OCI-LY7 (cell line): ENCODE measurements at regions not wholly inside any gene's neighbourhood (a gene's known extent, or its start where the extent isn't known, plus 50 kb on each side); places are given as distances from the start of the nearest gene placed in this dataset.

Experiments used
- BruUV-seq: library from RNA; stranded (reverse); fragments of 400-500 nt; replicated peaks from 2 replicates; lab custom pipeline; 2021; lab: Mats Ljungman, UMichigan
- CTCF ChIA-PET: fragments of 300-600 bp; sonication (Branson Sonifier 250); formaldehyde crosslinking; loops from one replicate; lab custom pipeline; 2022; ENCODE audit warnings: antibody characterized with exemption; ENCODE audit not compliant: unreplicated experiment; lab: Charles Lee
- POLR2A ChIA-PET: fragments of 300-600 bp; sonication (Branson Sonifier 250); formaldehyde crosslinking; loops from one replicate; lab custom pipeline; 2022; ENCODE audit warnings: antibody characterized with exemption; lab: Charles Lee
- DNase-seq: peaks from one replicate; pipeline ENCODE4 v3.0.0-alpha.2; 2015; ENCODE audit warnings: low spot score
- H2AFZ ChIP-seq: fragments of 200-600 bp; sonication (generic), shearing (Covaris generic); 2 replicates; pipeline ENCODE4 v1.6.1; 2014; ENCODE audit warnings: mild to moderate bottlenecking, antibody characterized with exemption, low read length, moderate library complexity
- H3K27ac ChIP-seq: fragments of 200-600 bp; sonication (generic); 2 replicates; pipeline ENCODE4 v1.5.1; 2014; ENCODE audit warnings: mixed run types, low read depth, mild to moderate bottlenecking, moderate library complexity, low read length, inconsistent platforms; ENCODE audit not compliant: poor library complexity, severe bottlenecking
- H3K36me3 ChIP-seq: fragments of 200-600 bp; sonication (generic); 2 replicates; pipeline ENCODE4 v1.6.1; 2014; ENCODE audit warnings: mild to moderate bottlenecking, antibody characterized with exemption, low read length, moderate library complexity, mixed read lengths; ENCODE audit not compliant: insufficient read depth
- H3K4me1 ChIP-seq: fragments of 200-600 bp; sonication (generic); 2 replicates; pipeline ENCODE4 v1.5.1; 2014; ENCODE audit warnings: mild to moderate bottlenecking, low read length; ENCODE audit not compliant: insufficient read depth, poor library complexity, severe bottlenecking
- H3K4me2 ChIP-seq: fragments of 200-600 bp; sonication (generic); 2 replicates; pipeline ENCODE4 v1.6.1; 2014; ENCODE audit warnings: mild to moderate bottlenecking, low read length
- H3K4me3 ChIP-seq: fragments of 200-600 bp; sonication (generic); 2 replicates; pipeline ENCODE4 v1.5.1; 2014; ENCODE audit warnings: mild to moderate bottlenecking, low read depth, low read length; ENCODE audit not compliant: poor library complexity, severe bottlenecking
- H3K79me2 ChIP-seq: fragments of 200-600 bp; sonication (generic); 2 replicates; pipeline ENCODE4 v1.6.1; 2016; ENCODE audit warnings: low read depth, mild to moderate bottlenecking, low read length, moderate library complexity, mixed read lengths; ENCODE audit not compliant: insufficient read depth
- H3K9me2 ChIP-seq: fragments of 200-600 bp; sonication (generic); 2 replicates; pipeline ENCODE4 v1.6.1; 2016; ENCODE audit warnings: mild to moderate bottlenecking, low read length, mixed read lengths; ENCODE audit not compliant: insufficient read depth
- H3K9me3 ChIP-seq: fragments of 200-600 bp; sonication (generic); 2 replicates; pipeline ENCODE4 v1.6.1; 2014; ENCODE audit warnings: mild to moderate bottlenecking, mixed run types, low read length, mixed read lengths
- H4K20me1 ChIP-seq: fragments of 200-600 bp; sonication (generic); 2 replicates; pipeline ENCODE4 v1.6.1; 2014; ENCODE audit warnings: mild to moderate bottlenecking, antibody characterized with exemption, low read length, moderate library complexity, mixed read lengths; ENCODE audit not compliant: insufficient read depth
- EZH2phosphoT487 ChIP-seq: fragments of 200-600 bp; sonication (generic); IDR thresholded peaks from 2 replicates; pipeline ENCODE4 v1.6.1; 2018; ENCODE audit warnings: low read depth, borderline replicate concordance, mild to moderate bottlenecking, mixed run types, antibody characterized with exemption, low read length, moderate library complexity, mixed read lengths
- intact Hi-C: fragments of 100-400 bp; cut with micrococcal nuclease; formaldehyde crosslinking; loops from one replicate; pipeline ENCODE4 v1.10.0; 2022; ENCODE audit not compliant: unreplicated experiment
- TF ChIP-seq, protein P1 (sequence below): fragments of 200-600 bp; sonication (generic); conservative IDR thresholded peaks from 2 replicates; pipeline ENCODE4 v1.5.1; 2014; ENCODE audit warnings: mild to moderate bottlenecking, antibody characterized with exemption, low read length, moderate library complexity, mixed read lengths

DNA sequence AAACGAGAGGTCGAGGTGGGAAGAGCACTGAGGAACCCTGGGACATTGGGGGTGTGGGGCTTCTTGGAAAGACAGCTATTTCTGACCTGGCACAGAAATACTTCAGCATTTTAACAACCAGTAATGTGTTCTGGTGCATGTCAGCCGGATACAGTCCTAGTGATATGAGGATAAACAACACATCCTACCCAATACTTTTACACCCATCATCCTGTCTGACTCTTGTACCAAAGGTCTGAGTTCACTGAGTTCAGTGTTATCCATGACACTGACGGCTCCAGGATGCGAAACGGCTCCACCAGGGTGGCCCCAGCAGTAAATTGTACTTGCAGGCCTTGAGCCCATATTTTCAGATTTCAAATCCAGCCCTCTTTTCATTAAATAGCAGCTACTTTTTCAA lies 65.9 kb upstream of the SH3BP4 start:
- H4K20me1 ChIP-seq, result no peaks in the 10 kb centered on the region
- DNase-seq, result no peak
- H3K9me3 ChIP-seq, result peaks cover 11% of the 10 kb centered on the region; the same call in 1 of the 2 replicates
- H3K79me2 ChIP-seq, result no peaks in the 10 kb centered on the region
- H3K4me3 ChIP-seq, result no peak overlapping the region
- no peak overlapping the region for H3K27ac ChIP-seq
- TF ChIP-seq EZH2phosphoT487, result no peak
- TF ChIP-seq, protein P1, sequence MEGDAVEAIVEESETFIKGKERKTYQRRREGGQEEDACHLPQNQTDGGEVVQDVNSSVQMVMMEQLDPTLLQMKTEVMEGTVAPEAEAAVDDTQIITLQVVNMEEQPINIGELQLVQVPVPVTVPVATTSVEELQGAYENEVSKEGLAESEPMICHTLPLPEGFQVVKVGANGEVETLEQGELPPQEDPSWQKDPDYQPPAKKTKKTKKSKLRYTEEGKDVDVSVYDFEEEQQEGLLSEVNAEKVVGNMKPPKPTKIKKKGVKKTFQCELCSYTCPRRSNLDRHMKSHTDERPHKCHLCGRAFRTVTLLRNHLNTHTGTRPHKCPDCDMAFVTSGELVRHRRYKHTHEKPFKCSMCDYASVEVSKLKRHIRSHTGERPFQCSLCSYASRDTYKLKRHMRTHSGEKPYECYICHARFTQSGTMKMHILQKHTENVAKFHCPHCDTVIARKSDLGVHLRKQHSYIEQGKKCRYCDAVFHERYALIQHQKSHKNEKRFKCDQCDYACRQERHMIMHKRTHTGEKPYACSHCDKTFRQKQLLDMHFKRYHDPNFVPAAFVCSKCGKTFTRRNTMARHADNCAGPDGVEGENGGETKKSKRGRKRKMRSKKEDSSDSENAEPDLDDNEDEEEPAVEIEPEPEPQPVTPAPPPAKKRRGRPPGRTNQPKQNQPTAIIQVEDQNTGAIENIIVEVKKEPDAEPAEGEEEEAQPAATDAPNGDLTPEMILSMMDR, result no peak
- no peak overlapping the region for H2AFZ ChIP-seq
- ChIA-PET CTCF (no interaction called here), POLR2A (interaction anchor here (0.9 kb wide), 1 partner anchor 37 kb away, joined by 3 read pairs; no protein-coding TSS in a partner anchor)
- H3K9me2 ChIP-seq, result no peaks in the 10 kb centered on the region
- no TSS peak for BruUV-seq
- H3K4me2 ChIP-seq, result no peak overlapping the region
- no peaks in the 10 kb centered on the region for H3K4me1 ChIP-seq
- intact Hi-C loops, result no loop called here
- no peaks in the 10 kb centered on the region for H3K36me3 ChIP-seq

DNA sequence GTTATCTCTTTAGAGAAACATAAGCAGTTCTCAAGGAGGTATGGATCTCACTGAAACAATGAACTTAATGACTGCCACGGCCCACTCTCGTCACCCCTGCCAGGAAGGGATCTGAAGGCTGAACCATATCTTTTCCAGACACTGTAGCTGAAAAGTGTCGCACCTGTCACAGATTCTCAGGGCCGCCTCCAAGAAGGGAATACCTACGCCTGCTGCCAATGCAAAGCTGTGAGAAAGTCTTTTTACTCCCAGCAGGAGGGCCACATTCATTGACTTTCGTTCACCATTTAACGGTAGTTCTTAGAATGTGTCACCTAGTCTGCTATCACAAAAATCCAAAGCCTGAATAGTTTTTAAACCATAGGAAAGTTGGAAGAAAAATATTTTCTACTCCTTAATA lies 66.7 kb upstream of the SH3BP4 start:
- no peaks in the 10 kb centered on the region for H4K20me1 ChIP-seq
- H3K27ac ChIP-seq, result no peak overlapping the region
- H3K9me2 ChIP-seq, result no peaks in the 10 kb centered on the region
- intact Hi-C loops, result no loop called here
- H3K4me1 ChIP-seq, result no peaks in the 10 kb centered on the region
- H3K4me3 ChIP-seq, result no peak overlapping the region
- no peak overlapping the region for H2AFZ ChIP-seq
- POLR2A ChIA-PET, result no interaction called here
- TF ChIP-seq EZH2phosphoT487, result no peak
- TF ChIP-seq, protein P1, result no peak
- H3K9me3 ChIP-seq, result peaks cover 15% of the 10 kb centered on the region; the same call in 1 of the 2 replicates
- CTCF ChIA-PET, result no interaction called here
- no peaks in the 10 kb centered on the region for H3K79me2 ChIP-seq
- no TSS peak for BruUV-seq
- H3K36me3 ChIP-seq, result no peaks in the 10 kb centered on the region
- no peak overlapping the region for H3K4me2 ChIP-seq
- no peak for DNase-seq

DNA sequence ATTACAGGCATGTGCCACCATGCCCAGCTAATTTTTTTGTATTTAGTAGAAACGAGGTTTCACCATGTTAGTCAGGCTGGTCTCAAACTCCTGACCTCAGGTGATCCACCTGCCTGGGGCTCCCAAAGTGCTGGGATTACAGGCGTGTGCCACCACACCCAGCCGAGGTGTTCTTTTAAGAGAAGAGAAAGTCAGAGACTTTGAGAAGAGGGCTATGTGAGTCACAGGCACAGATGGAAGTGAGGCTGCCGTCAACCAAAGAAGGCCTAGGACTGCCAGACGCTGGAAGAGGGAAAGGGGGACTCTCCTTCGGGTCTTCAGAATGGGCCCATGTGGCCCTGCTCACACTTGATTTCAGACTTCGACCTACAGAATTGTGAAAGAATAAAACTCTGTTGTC lies 67.2 kb upstream of the SH3BP4 start:
- Histone ChIP-seq H3K4me3 (no peak overlapping the region), H3K27ac (no peak overlapping the region), H3K36me3 (no peaks in the 10 kb centered on the region), H3K4me1 (no peaks in the 10 kb centered on the region), H3K9me3 (peaks cover 15% of the 10 kb centered on the region; the same call in 1 of the 2 replicates), H3K9me2 (no peaks in the 10 kb centered on the region), H2AFZ (no peak overlapping the region), H3K79me2 (no peaks in the 10 kb centered on the region), H3K4me2 (no peak overlapping the region), H4K20me1 (no peaks in the 10 kb centered on the region)
- CTCF ChIA-PET, result no interaction called here
- BruUV-seq, result no TSS peak
- DNase-seq, result no peak
- TF ChIP-seq EZH2phosphoT487, result no peak
- TF ChIP-seq, protein P1, result no peak
- intact Hi-C loops, result no loop called here
- POLR2A ChIA-PET, result no interaction called here
